Duodenal mucosa (tissue), 2 donors: ENCODE measurements at regions not wholly inside any gene's neighbourhood (a gene's known extent, or its start where the extent isn't known, plus 50 kb on each side); places are given as distances from the start of the nearest gene placed in this dataset.

Experiments
- H3K27ac ChIP-seq: one replicate; pipeline ENCODE4 v1.7.0; 2013; ENCODE audit warnings: low read depth, low read length
- H3K27me3 ChIP-seq, 2 donors: one replicate each; pipeline ENCODE4 v1.7.0; 2013; ENCODE audit warnings: low read length in 2 of 2, control low read depth in 1 of 2; ENCODE audit not compliant: insufficient read depth in 2 of 2, control insufficient read depth in 1 of 2
- H3K36me3 ChIP-seq, 2 donors: one replicate each; pipeline ENCODE4 v1.7.0; 2013; ENCODE audit warnings: low read length in 2 of 2, control low read depth in 1 of 2; ENCODE audit not compliant: insufficient read depth in 2 of 2, control insufficient read depth in 1 of 2
- H3K4me1 ChIP-seq, 2 donors: one replicate each; pipeline ENCODE4 v1.7.0; 2013; ENCODE audit warnings: low read length in 2 of 2, control low read depth in 1 of 2; ENCODE audit not compliant: insufficient read depth in 2 of 2, control insufficient read depth in 1 of 2
- H3K4me3 ChIP-seq, 2 donors: one replicate each; pipeline ENCODE4 v1.7.0; 2013; ENCODE audit warnings: low read length in 2 of 2, low read depth in 1 of 2
- H3K9ac ChIP-seq, 2 donors: one replicate each; pipeline ENCODE4 v1.7.0; 2013; ENCODE audit warnings: low read length in 2 of 2, low read depth in 1 of 2
- H3K9me3 ChIP-seq, 2 donors: one replicate each; pipeline ENCODE4 v1.7.0; 2013; ENCODE audit warnings: low read length in 2 of 2, control low read depth in 1 of 2; ENCODE audit not compliant: control insufficient read depth in 1 of 2

DNA sequence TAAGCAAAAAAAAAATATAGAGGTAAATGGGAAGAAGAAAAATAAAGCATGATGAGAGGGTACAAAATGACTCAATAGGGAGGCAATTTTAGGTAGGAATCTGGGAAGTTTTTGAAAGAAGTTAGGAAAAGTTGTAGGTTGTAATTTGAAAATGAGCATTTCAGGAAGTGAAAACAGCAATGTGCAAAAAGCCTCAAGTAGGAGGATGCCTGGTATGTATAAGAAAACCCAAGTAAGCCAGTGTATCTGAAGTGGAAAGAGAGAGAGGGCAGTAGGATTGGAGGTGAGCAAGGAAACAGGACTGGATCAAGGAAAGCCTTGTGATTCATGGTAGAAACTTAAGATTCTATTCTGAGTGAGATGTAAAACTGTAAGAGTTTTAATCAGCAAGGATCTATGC is 121.6 kb upstream of the SPRY2 start:
- H3K9ac ChIP-seq = no peak overlapping the region
- no peaks in the 10 kb centered on the region for H3K9me3 ChIP-seq

DNA sequence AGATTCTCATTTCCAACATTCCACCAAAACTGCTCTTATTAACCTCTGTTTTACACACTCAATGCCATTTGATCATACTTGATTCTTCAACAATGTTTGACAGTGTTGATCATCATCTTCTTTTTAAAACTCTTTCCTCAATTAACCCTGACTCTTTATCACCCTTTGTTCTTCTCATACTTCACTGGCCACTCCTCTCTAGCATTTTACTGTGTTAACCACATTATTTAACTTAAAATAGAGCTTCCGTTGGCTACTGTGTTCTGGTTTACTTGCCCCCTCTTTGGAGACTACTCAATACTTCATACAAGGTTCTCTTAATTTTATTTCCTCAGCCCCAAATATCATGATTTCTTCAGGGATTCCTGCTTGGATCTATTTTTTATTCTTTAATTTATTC is 121.1 kb upstream of the SPRY2 start:
- no peaks in the 10 kb centered on the region for H3K4me1 ChIP-seq
- H3K9me3 ChIP-seq = no peaks in the 10 kb centered on the region
- H3K27ac ChIP-seq = no peak overlapping the region
- no peaks in the 10 kb centered on the region for H3K36me3 ChIP-seq
- H3K9ac ChIP-seq = no peak overlapping the region
- H3K27me3 ChIP-seq = no peaks in the 10 kb centered on the region
- H3K4me3 ChIP-seq = no peak overlapping the region

More for the DNA sequence above, 121.6 kb upstream of the SPRY2 start:
- Histone ChIP-seq H3K27ac (no peak overlapping the region), H3K4me1 (no peaks in the 10 kb centered on the region), H3K36me3 (no peaks in the 10 kb centered on the region), H3K4me3 (no peak overlapping the region), H3K27me3 (no peaks in the 10 kb centered on the region)

DNA sequence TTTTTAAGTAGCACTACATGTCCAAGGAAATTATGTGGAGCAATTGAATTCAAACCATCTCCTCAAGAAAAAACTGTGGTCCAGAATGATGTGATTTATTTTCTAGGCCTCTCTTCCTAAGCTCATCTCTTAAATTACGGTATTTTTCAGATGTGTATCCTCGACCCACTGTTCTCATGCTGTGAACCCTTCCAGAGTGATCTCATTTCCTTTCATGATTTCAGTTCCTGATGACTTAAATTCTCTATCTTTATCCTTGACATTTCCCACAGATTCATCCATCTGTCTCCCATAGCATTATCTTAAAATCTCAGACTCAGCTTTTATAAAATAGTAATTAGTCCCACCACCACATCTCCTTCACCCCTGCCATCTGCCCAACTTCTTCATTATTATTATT is 117.6 kb upstream of the SPRY2 start:
- H3K4me3 ChIP-seq = no peak overlapping the region
- no peaks in the 10 kb centered on the region for H3K27me3 ChIP-seq
- H3K9ac ChIP-seq = no peak overlapping the region
- H3K27ac ChIP-seq = no peak overlapping the region
- H3K4me1 ChIP-seq = no peaks in the 10 kb centered on the region
- no peaks in the 10 kb centered on the region for H3K36me3 ChIP-seq
- H3K9me3 ChIP-seq = no peaks in the 10 kb centered on the region

GRCh38 chr13:80454245-80454644 is 113.3 kb upstream of the SPRY2 start:
- Histone ChIP-seq H3K4me1 (no peaks in the 10 kb centered on the region), H3K9ac (no peak overlapping the region), H3K27me3 (no peaks in the 10 kb centered on the region), H3K9me3 (no peaks in the 10 kb centered on the region), H3K4me3 (no peak overlapping the region), H3K27ac (no peak overlapping the region), H3K36me3 (no peaks in the 10 kb centered on the region)

DNA sequence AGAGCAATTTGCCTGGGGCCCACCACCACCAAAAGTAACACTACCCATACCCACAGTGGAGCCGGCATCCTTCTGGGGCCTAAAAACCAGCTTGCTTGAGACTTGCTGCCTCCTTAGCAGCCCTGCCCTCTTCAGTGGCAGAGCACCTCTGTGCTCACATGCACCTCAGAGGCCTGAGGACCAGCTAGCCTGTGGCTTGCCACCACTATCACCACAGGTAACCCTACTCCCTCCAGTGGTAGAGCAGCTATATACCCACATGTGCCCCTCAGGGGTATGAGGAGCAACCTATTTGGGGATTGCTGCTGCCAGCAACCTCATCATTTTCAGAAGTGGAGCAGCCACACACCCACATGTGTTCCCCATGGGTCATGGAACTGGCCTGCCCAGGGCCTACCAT is 111.4 kb upstream of the SPRY2 start:
- Histone ChIP-seq H3K4me3 (no peak overlapping the region), H3K9me3 (no peaks in the 10 kb centered on the region), H3K36me3 (no peaks in the 10 kb centered on the region), H3K4me1 (no peaks in the 10 kb centered on the region), H3K27ac (no peak overlapping the region), H3K9ac (no peak overlapping the region), H3K27me3 (no peaks in the 10 kb centered on the region)

DNA sequence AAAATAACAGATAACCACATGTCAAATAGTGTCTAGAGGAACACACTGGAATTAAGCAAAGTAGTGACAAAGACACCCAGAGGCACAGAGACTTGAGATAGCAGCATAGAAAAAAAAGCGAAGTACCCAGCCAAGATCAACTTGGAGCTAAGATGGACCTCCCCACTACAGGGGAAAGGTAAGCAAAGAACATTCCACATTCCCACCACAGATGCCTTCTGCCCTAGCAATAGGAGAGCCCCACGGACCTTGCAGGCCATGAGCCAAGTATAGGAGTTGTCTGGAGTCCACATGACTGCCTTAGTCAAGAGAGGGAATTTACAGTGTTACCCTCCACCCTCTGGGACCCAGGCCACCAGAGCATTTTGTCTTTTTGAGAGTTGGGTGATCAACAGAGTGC is 110.7 kb upstream of the SPRY2 start:
- no peaks in the 10 kb centered on the region for H3K9me3 ChIP-seq
- H3K9ac ChIP-seq = no peak overlapping the region
- no peaks in the 10 kb centered on the region for H3K36me3 ChIP-seq
- H3K27ac ChIP-seq = no peak overlapping the region
- H3K4me3 ChIP-seq = no peak overlapping the region
- no peaks in the 10 kb centered on the region for H3K4me1 ChIP-seq
- H3K27me3 ChIP-seq = no peaks in the 10 kb centered on the region

DNA sequence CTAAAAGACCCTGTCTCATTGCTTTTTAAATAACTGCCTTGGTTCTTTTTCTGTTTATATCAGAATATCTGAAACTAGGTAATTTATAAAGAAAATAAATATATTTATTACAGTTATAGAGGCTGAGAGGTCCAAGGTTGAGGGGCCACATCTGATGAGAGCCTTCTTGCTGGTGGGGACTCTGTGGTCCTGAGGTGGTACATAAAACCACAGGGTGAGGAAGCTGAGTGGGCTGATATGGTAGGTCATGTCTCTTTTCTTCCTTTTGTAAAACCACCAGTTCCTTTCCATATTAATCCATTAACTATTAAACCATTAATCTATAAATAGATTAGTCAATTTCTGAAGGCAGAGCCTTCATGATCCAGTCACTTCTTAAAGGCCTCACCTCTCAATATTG is 109.5 kb upstream of the SPRY2 start:
- Histone ChIP-seq H3K9me3 (no peaks in the 10 kb centered on the region), H3K4me1 (no peaks in the 10 kb centered on the region), H3K9ac (no peak overlapping the region), H3K4me3 (no peak overlapping the region), H3K27ac (no peak overlapping the region), H3K36me3 (no peaks in the 10 kb centered on the region), H3K27me3 (no peaks in the 10 kb centered on the region)

- no peaks in the 10 kb centered on the region for H3K27me3 ChIP-seq
Measured at GRCh38 chr13:80448725-80449124, 107.8 kb upstream of the SPRY2 start.

GRCh38 chr13:80447747-80448146 is 106.8 kb upstream of the SPRY2 start:
- Histone ChIP-seq H3K4me1 (no peaks in the 10 kb centered on the region), H3K36me3 (no peaks in the 10 kb centered on the region), H3K27ac (no peak overlapping the region), H3K4me3 (no peak overlapping the region), H3K9ac (no peak overlapping the region), H3K27me3 (no peaks in the 10 kb centered on the region), H3K9me3 (no peaks in the 10 kb centered on the region)

More at GRCh38 chr13:80448725-80449124, 107.8 kb upstream of the SPRY2 start:
- Histone ChIP-seq H3K4me1 (no peaks in the 10 kb centered on the region), H3K27ac (no peak overlapping the region), H3K4me3 (no peak overlapping the region), H3K9me3 (no peaks in the 10 kb centered on the region), H3K9ac (no peak overlapping the region), H3K36me3 (no peaks in the 10 kb centered on the region)

DNA sequence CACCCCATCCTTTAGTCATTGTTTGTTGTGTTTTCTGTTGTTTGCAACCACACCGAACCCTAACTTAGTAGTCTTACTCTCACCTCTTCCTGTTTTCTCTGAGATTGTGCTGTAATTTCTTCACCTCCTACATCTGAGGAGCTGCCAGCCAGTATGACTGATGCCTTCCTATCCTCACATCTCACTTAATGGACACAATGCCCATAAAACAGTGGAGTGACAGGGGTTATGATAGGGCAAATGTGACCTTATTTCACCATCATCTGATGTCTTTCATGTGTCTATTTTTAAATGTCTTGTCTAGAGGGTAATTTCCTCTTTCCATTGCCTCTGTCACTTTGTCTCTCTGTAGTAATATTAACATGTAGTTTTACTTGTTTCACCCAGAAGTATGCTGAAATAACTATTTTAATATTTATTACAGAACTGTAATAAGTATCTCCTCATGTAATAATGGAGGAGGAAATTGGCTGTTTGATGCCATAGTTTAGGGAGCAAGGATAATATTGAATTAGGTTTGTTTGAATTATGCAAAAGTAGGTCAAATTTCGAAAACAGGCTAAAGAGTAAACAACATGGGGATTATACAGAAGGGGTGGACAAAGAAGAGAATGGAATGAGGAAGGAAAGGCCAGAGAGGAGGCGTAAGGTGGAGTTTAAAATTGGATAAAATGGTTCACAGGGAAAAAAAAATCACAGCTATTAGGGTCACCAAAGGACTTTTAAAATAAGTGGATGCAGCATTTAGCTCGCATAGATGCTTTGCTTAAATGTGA is 103.5 kb upstream of the SPRY2 start:
- no peaks in the 10 kb centered on the region for H3K36me3 ChIP-seq
- H3K27ac ChIP-seq = no peak overlapping the region
- H3K9me3 ChIP-seq = no peaks in the 10 kb centered on the region
- H3K4me3 ChIP-seq = no peak overlapping the region
- H3K9ac ChIP-seq = no peak overlapping the region
- no peaks in the 10 kb centered on the region for H3K27me3 ChIP-seq
- H3K4me1 ChIP-seq = no peaks in the 10 kb centered on the region
